ENCODE measurements at regions not wholly inside any gene's neighbourhood (a gene's known extent, or its start where the extent isn't known, plus 50 kb on each side); places are given as distances from the start of the nearest gene placed in this dataset.
A peak's percentile ranks its signal among the peaks of the same experiment; 100 is the strongest.

GRCh38 chr3:28140664-28141063 is 100.8 kb upstream of the CMC1 start:
- Histone ChIP-seq H3K9me3 (ENCODE audit: low read depth) (no peaks in the 10 kb centered on the region), H3K36me3 (replicated peaks; ENCODE audit: insufficient read depth, low read depth) (no peaks in the 10 kb centered on the region), H3K9me2 (replicated peaks; ENCODE audit: insufficient read depth) (no peaks in the 10 kb centered on the region), H2AFZ (no peak overlapping the region), H3K4me2 (no peak overlapping the region), H3K27ac (peak overlapping the region; percentile 63), H4K20me1 (ENCODE audit: insufficient read depth, poor library complexity, severe bottlenecking) (no peaks in the 10 kb centered on the region), H3K4me3 (no peak overlapping the region), H3K4me1 (ENCODE audit: insufficient read depth) (peaks cover 14% of the 10 kb centered on the region), H3K79me2 (no peaks in the 10 kb centered on the region), H3K27me3 (no peaks in the 10 kb centered on the region)
- no peak for TF ChIP-seq EZH2 (IDR thresholded peaks at IDR 0.05; ENCODE audit: borderline replicate concordance)
- no peak for TF ChIP-seq EZH2phosphoT487 (IDR thresholded peaks at IDR 0.05; ENCODE audit: low read depth, severe bottlenecking, unreplicated experiment)
- TF ChIP-seq, protein P1, sequence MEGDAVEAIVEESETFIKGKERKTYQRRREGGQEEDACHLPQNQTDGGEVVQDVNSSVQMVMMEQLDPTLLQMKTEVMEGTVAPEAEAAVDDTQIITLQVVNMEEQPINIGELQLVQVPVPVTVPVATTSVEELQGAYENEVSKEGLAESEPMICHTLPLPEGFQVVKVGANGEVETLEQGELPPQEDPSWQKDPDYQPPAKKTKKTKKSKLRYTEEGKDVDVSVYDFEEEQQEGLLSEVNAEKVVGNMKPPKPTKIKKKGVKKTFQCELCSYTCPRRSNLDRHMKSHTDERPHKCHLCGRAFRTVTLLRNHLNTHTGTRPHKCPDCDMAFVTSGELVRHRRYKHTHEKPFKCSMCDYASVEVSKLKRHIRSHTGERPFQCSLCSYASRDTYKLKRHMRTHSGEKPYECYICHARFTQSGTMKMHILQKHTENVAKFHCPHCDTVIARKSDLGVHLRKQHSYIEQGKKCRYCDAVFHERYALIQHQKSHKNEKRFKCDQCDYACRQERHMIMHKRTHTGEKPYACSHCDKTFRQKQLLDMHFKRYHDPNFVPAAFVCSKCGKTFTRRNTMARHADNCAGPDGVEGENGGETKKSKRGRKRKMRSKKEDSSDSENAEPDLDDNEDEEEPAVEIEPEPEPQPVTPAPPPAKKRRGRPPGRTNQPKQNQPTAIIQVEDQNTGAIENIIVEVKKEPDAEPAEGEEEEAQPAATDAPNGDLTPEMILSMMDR (IDR thresholded peaks at IDR 0.05; ENCODE audit: poor library complexity) = no peak
- DNase-seq (ENCODE audit: low spot score) = no peak
- WGBS (ENCODE audit: low lambda C conversion rate, missing lambda C conversion rate) = 93% methylated on average over 4 of the region's 4 CpGs

- Histone ChIP-seq H3K4me1 (ENCODE audit: insufficient read depth) (no peaks in the 10 kb centered on the region), H3K9me3 (ENCODE audit: low read depth) (no peaks in the 10 kb centered on the region), H3K79me2 (no peaks in the 10 kb centered on the region), H3K4me2 (no peak overlapping the region), H3K27me3 (no peaks in the 10 kb centered on the region), H3K9me2 (replicated peaks; ENCODE audit: insufficient read depth) (no peaks in the 10 kb centered on the region), H3K36me3 (replicated peaks; ENCODE audit: insufficient read depth, low read depth) (no peaks in the 10 kb centered on the region), H3K4me3 (no peak overlapping the region), H2AFZ (no peak overlapping the region), H3K27ac (no peak overlapping the region), H4K20me1 (ENCODE audit: insufficient read depth, poor library complexity, severe bottlenecking) (no peaks in the 10 kb centered on the region)
- DNase-seq (ENCODE audit: low spot score) = no peak
- TF ChIP-seq EZH2 (IDR thresholded peaks at IDR 0.05; ENCODE audit: borderline replicate concordance) (no peak), EZH2phosphoT487 (IDR thresholded peaks at IDR 0.05; ENCODE audit: low read depth, severe bottlenecking, unreplicated experiment) (no peak)
- TF ChIP-seq, protein P1 (IDR thresholded peaks at IDR 0.05; ENCODE audit: poor library complexity) = no peak
Observed at GRCh38 chr3:28149960-28150359, 91.5 kb upstream of the CMC1 start.

- Histone ChIP-seq H3K27ac (no peak overlapping the region), H3K4me1 (ENCODE audit: insufficient read depth) (no peaks in the 10 kb centered on the region), H3K9me2 (replicated peaks; ENCODE audit: insufficient read depth) (no peaks in the 10 kb centered on the region), H3K79me2 (no peaks in the 10 kb centered on the region), H3K4me3 (no peak overlapping the region), H3K36me3 (replicated peaks; ENCODE audit: insufficient read depth, low read depth) (no peaks in the 10 kb centered on the region), H3K9me3 (ENCODE audit: low read depth) (no peaks in the 10 kb centered on the region), H4K20me1 (ENCODE audit: insufficient read depth, poor library complexity, severe bottlenecking) (no peaks in the 10 kb centered on the region), H3K27me3 (no peaks in the 10 kb centered on the region), H3K4me2 (no peak overlapping the region), H2AFZ (no peak overlapping the region)
- TF ChIP-seq EZH2 (IDR thresholded peaks at IDR 0.05; ENCODE audit: borderline replicate concordance) (no peak), EZH2phosphoT487 (IDR thresholded peaks at IDR 0.05; ENCODE audit: low read depth, severe bottlenecking, unreplicated experiment) (no peak)
- TF ChIP-seq, protein P1 (IDR thresholded peaks at IDR 0.05; ENCODE audit: poor library complexity) = no peak
- no peak for DNase-seq (ENCODE audit: low spot score)
Observed at GRCh38 chr3:28150465-28151206, 90.8 kb upstream of the CMC1 start.

DNA sequence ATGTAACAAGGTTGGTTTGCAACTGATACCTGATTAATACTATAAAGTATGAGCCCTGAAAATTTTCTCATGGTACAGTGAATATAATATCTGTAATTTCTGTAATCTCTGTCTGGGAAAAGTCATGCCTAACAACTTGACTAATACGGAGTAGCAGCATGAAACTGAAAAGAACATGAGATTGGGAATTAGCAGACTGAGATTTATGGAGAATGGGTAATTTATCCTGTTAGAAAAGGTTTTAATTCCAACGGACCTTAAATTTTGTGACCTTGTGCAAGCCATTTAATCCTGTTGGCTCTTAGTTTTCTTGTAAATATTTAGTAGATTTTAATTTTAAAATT is 90.2 kb upstream of the CMC1 start:
- no peak overlapping the region for H2AFZ ChIP-seq
- no peaks in the 10 kb centered on the region for H3K9me3 ChIP-seq (ENCODE audit: low read depth)
- H3K36me3 ChIP-seq (replicated peaks; ENCODE audit: insufficient read depth, low read depth) = no peaks in the 10 kb centered on the region
- no peak overlapping the region for H3K4me2 ChIP-seq
- WGBS (ENCODE audit: low lambda C conversion rate, missing lambda C conversion rate) = 94% methylated on average over 2 of the region's 2 CpGs
- no peak for DNase-seq (ENCODE audit: low spot score)
- TF ChIP-seq EZH2 (IDR thresholded peaks at IDR 0.05; ENCODE audit: borderline replicate concordance) = no peak
- TF ChIP-seq, protein P1 (IDR thresholded peaks at IDR 0.05; ENCODE audit: poor library complexity) = no peak
- H3K27me3 ChIP-seq = no peaks in the 10 kb centered on the region
- H3K27ac ChIP-seq = no peak overlapping the region
- no peak overlapping the region for H3K4me3 ChIP-seq
- H4K20me1 ChIP-seq (ENCODE audit: insufficient read depth, poor library complexity, severe bottlenecking) = no peaks in the 10 kb centered on the region
- H3K4me1 ChIP-seq (ENCODE audit: insufficient read depth) = no peaks in the 10 kb centered on the region
- no peaks in the 10 kb centered on the region for H3K9me2 ChIP-seq (replicated peaks; ENCODE audit: insufficient read depth)
- no peaks in the 10 kb centered on the region for H3K79me2 ChIP-seq

Data from hepatocyte (in vitro differentiated cells).